HL-60 (cell line): ENCODE measurements at regions not wholly inside any gene's neighbourhood (a gene's known extent, or its start where the extent isn't known, plus 50 kb on each side); places are given as distances from the start of the nearest gene placed in this dataset.

ENCODE experiments used
- CTCF ChIP-seq: IDR thresholded peaks from one replicate; pipeline ENCODE4 v1.5.1; 2011; ENCODE audit warnings: low read length, control low read depth, inconsistent platforms; ENCODE audit not compliant: insufficient read depth
- POLR2AphosphoS5 ChIP-seq: IDR thresholded peaks from 2 replicates; pipeline ENCODE4 v1.6.1; 2012; ENCODE audit warnings: low read depth
- REST ChIP-seq: IDR thresholded peaks from 2 replicates; pipeline ENCODE4 v1.6.1; 2012; ENCODE audit warnings: low read depth; ENCODE audit not compliant: insufficient replicate concordance

GRCh38 chr9:73541923-73542322 lies 390.3 kb downstream of the ANXA1 start:
- no peak for TF ChIP-seq CTCF
- no peak for TF ChIP-seq REST
- TF ChIP-seq POLR2AphosphoS5: no peak
